ENCODE measurements at regions not wholly inside any gene's neighbourhood (a gene's known extent, or its start where the extent isn't known, plus 50 kb on each side); places are given as distances from the start of the nearest gene placed in this dataset.
A peak's percentile ranks its signal among the peaks of the same experiment; 100 is the strongest.

- Histone ChIP-seq H3K9me3 (ENCODE audit: low read depth) (no peaks in the 10 kb centered on the region), H3K4me1 (ENCODE audit: low read depth) (no peaks in the 10 kb centered on the region), H3K27ac (no peak overlapping the region), H3K36me3 (no peaks in the 10 kb centered on the region), H3K27me3 (no peaks in the 10 kb centered on the region), H3K4me3 (no peak overlapping the region)
- no peak for TF ChIP-seq CTCF (IDR thresholded peaks at IDR 0.05; ENCODE audit: low read depth, low read length)
- no peak for DNase-seq (ENCODE audit: low read depth in 1 of 2, low spot score in 1 of 2)
Measured at GRCh38 chr22:47293368-47294221, 531.1 kb downstream of the TBC1D22A start.

GRCh38 chr22:47292546-47293320, 530.3 kb downstream of the TBC1D22A start:
- no peaks in the 10 kb centered on the region for H3K9me3 ChIP-seq (ENCODE audit: low read depth)
- TF ChIP-seq CTCF (IDR thresholded peaks at IDR 0.05; ENCODE audit: low read depth, low read length): no peak
- H3K4me1 ChIP-seq (ENCODE audit: low read depth): no peaks in the 10 kb centered on the region
- H3K36me3 ChIP-seq: no peaks in the 10 kb centered on the region
- H3K27ac ChIP-seq: no peak overlapping the region
- H3K27me3 ChIP-seq: no peaks in the 10 kb centered on the region
- H3K4me3 ChIP-seq: no peak overlapping the region
- peak in 1 of 2 donors; percentile 10 for DNase-seq (ENCODE audit: low read depth in 1 of 2, low spot score in 1 of 2)

- H3K4me1 ChIP-seq (ENCODE audit: low read depth): no peaks in the 10 kb centered on the region
- no peaks in the 10 kb centered on the region for H3K27me3 ChIP-seq
- no peaks in the 10 kb centered on the region for H3K9me3 ChIP-seq (ENCODE audit: low read depth)
- no peaks in the 10 kb centered on the region for H3K36me3 ChIP-seq
- H3K27ac ChIP-seq: no peak overlapping the region
- DNase-seq (ENCODE audit: low read depth in 1 of 2, low spot score in 1 of 2): no peak
- no peak overlapping the region for H3K4me3 ChIP-seq
- TF ChIP-seq CTCF (IDR thresholded peaks at IDR 0.05; ENCODE audit: low read depth, low read length): no peak
Measured at GRCh38 chr22:47291565-47292495, 529.4 kb downstream of the TBC1D22A start.

- no peaks in the 10 kb centered on the region for H3K27me3 ChIP-seq
- H3K27ac ChIP-seq: no peak overlapping the region
- no peaks in the 10 kb centered on the region for H3K9me3 ChIP-seq (ENCODE audit: low read depth)
- TF ChIP-seq CTCF (IDR thresholded peaks at IDR 0.05; ENCODE audit: low read depth, low read length): no peak
- H3K4me1 ChIP-seq (ENCODE audit: low read depth): no peaks in the 10 kb centered on the region
- H3K4me3 ChIP-seq: no peak overlapping the region
- H3K36me3 ChIP-seq: no peaks in the 10 kb centered on the region
- DNase-seq (ENCODE audit: low read depth in 1 of 2, low spot score in 1 of 2): no peak
Measured at GRCh38 chr22:47290706-47291430, 528.4 kb downstream of the TBC1D22A start.
